Endodermal cell (in vitro differentiated cells): ENCODE measurements at regions not wholly inside any gene's neighbourhood (a gene's known extent, or its start where the extent isn't known, plus 50 kb on each side); places are given as distances from the start of the nearest gene placed in this dataset.

ENCODE experiments used
- DNase-seq: peaks from one replicate; pipeline ENCODE4 v3.0.0-alpha.2; 2017
- H3K27ac ChIP-seq: 2 replicates; pipeline ENCODE4 v1.5.1; 2013; ENCODE audit warnings: mild to moderate bottlenecking, low read depth, low read length, moderate library complexity
- H3K27me3 ChIP-seq: 2 replicates; pipeline ENCODE4 v1.6.1; 2013; ENCODE audit warnings: mild to moderate bottlenecking, low read length, moderate library complexity; ENCODE audit not compliant: insufficient read depth, control insufficient read depth, poor library complexity, severe bottlenecking
- H3K36me3 ChIP-seq: 2 replicates; pipeline ENCODE4 v1.7.0; 2013; ENCODE audit warnings: mild to moderate bottlenecking, low read length, moderate library complexity; ENCODE audit not compliant: control insufficient read depth, insufficient read depth
- H3K4me1 ChIP-seq: one replicate; pipeline ENCODE4 v1.7.0; 2013; ENCODE audit warnings: low read length; ENCODE audit not compliant: control insufficient read depth, insufficient read depth
- H3K4me3 ChIP-seq: 2 replicates; pipeline ENCODE4 v1.5.1; 2013; ENCODE audit warnings: mild to moderate bottlenecking, low read length, moderate library complexity
- H3K9ac ChIP-seq: 2 replicates; pipeline ENCODE4 v1.6.1; 2013; ENCODE audit warnings: mild to moderate bottlenecking, low read length, moderate library complexity; ENCODE audit not compliant: poor library complexity, severe bottlenecking; ENCODE audit errors: extremely low read depth
- H3K9me3 ChIP-seq: 2 replicates; pipeline ENCODE4 v1.6.1; 2013; ENCODE audit warnings: mild to moderate bottlenecking, low read length, moderate library complexity; ENCODE audit not compliant: control insufficient read depth
- H3K27ac Mint-ChIP-seq: 2 replicates; pipeline ENCODE4 v1.8.0; 2020; ENCODE audit warnings: mixed read lengths
- H3K27me3 Mint-ChIP-seq: 2 replicates; pipeline ENCODE4 v1.8.0; 2021; ENCODE audit warnings: mild to moderate bottlenecking, mixed read lengths; ENCODE audit not compliant: insufficient read depth
- H3K36me3 Mint-ChIP-seq: 2 replicates; pipeline ENCODE4 v1.8.0; 2020; ENCODE audit warnings: low read depth, mixed read lengths
- H3K4me1 Mint-ChIP-seq: 2 replicates; pipeline ENCODE4 v1.8.0; 2020; ENCODE audit warnings: mixed read lengths
- H3K4me3 Mint-ChIP-seq: 2 replicates; pipeline ENCODE4 v1.8.0; 2020; ENCODE audit warnings: mild to moderate bottlenecking, moderate library complexity, mixed read lengths
- H3K9me3 Mint-ChIP-seq: 2 replicates; pipeline ENCODE4 v1.8.0; 2020; ENCODE audit warnings: mild to moderate bottlenecking, mixed read lengths
- WGBS, 2 experiments: methylation state at CpG; one replicate each; pipeline versions ENCODE4 v1.1.5 to v1.1.7; 2013; ENCODE audit warnings: missing lambda C conversion rate in 2 of 2, mixed read lengths in 1 of 2; ENCODE audit not compliant: insufficient coverage in 1 of 2, insufficient read length in 1 of 2; 5-methylcytosine and 5-hydroxymethylcytosine counted together
- TF ChIP-seq, protein P1 (sequence below): fragments of 200-600 bp; sonication (generic); conservative IDR thresholded peaks from 2 replicates; pipeline ENCODE4 v1.5.0; 2021; ENCODE audit warnings: antibody characterized with exemption, mild to moderate bottlenecking

DNA sequence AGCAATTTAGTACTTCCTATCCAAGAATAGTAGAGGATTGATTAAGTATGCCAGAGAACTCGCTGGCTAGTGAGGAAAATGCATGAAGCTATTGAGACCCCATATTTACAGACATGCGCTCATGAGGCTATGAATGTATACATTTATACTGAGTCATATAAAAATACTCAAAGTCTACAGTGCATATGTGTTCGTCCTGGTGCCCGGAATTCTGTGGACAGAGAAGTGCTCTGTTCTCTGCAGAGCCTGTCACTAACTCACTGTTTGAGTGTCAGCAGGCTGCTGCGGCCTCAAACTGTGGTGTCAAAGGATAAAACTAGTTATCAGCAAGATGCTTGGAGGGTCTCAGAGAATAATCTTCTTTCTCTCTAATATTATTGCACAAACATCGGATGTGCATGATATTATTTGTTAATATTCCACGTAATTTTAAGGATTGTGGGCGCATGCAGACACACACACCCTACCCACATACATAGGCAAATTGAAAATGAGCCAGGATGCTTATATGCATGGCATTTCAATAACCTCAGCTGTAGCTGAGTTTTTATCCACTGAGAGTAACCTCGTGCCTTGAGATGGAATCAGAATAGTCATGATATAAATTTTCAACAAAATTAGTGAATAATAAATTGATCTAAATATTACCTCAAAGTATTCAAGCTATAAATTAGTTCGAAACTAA lies 50.0 kb upstream of the TSC22D2 start:
- Mint-ChIP-seq H3K9me3 (no peaks in the 10 kb centered on the region), H3K27me3 (no peaks in the 10 kb centered on the region), H3K4me1 (no peaks in the 10 kb centered on the region), H3K27ac (no peak overlapping the region), H3K4me3 (no peak overlapping the region), H3K36me3 (no peaks in the 10 kb centered on the region)
- WGBS, 2 experiments: 89 to 94% methylated on average over 5 to 9 of the region's 10 CpGs
- DNase-seq: no peak
- TF ChIP-seq, protein P1, sequence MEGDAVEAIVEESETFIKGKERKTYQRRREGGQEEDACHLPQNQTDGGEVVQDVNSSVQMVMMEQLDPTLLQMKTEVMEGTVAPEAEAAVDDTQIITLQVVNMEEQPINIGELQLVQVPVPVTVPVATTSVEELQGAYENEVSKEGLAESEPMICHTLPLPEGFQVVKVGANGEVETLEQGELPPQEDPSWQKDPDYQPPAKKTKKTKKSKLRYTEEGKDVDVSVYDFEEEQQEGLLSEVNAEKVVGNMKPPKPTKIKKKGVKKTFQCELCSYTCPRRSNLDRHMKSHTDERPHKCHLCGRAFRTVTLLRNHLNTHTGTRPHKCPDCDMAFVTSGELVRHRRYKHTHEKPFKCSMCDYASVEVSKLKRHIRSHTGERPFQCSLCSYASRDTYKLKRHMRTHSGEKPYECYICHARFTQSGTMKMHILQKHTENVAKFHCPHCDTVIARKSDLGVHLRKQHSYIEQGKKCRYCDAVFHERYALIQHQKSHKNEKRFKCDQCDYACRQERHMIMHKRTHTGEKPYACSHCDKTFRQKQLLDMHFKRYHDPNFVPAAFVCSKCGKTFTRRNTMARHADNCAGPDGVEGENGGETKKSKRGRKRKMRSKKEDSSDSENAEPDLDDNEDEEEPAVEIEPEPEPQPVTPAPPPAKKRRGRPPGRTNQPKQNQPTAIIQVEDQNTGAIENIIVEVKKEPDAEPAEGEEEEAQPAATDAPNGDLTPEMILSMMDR: no peak
- Histone ChIP-seq H3K9ac (no peak overlapping the region), H3K36me3 (no peaks in the 10 kb centered on the region), H3K4me1 (peaks cover 3% of the 10 kb centered on the region), H3K27me3 (no peaks in the 10 kb centered on the region), H3K9me3 (no peaks in the 10 kb centered on the region), H3K4me3 (no peak overlapping the region), H3K27ac (no peak overlapping the region)

DNA sequence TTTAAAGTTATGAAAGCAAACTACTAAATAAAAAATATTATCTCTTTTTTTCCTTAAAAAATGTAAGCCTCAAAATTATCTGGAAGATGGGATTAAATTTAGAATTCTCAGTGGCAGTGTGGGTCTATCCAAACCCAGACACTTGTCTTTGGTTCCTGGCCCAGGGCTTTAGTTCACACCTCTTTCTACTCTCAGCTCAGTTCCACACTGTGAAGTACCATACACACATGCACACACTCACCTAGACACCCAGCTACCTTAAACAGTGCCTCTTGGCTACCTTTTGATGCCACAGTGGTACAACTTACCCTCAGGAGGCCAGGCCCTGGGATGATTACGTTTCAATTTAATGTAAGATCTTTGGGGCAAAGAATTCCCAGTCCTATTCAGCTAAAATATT lies 51.0 kb upstream of the TSC22D2 start:
- H3K27ac Mint-ChIP-seq: no peak overlapping the region
- WGBS, 2 experiments: 90% methylated on average over 1 of the region's 1 CpG; no CpG with 5 or more reads in 1 of the 2 experiments

DNA sequence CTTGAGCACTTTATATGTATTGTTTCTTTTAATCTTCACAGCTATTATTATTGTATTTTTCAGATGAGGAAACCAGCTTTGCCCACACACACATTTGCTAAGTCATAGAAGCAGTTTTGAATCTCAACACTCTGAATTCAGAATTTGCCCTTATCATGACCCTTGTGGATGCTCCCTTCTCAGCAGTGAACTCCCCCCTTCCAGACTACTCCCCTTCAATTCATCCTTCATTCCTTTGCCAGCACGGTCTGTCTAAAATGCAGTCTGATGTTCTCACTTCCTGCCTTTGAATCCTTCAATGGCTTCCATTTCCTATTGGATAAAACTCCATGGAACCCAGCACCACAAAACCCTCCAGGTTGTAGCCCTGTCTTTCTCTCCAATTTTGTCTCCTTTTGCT lies 52.5 kb upstream of the TSC22D2 start:
- TF ChIP-seq, protein P1: no peak
- Mint-ChIP-seq H3K4me1 (no peaks in the 10 kb centered on the region), H3K27me3 (no peaks in the 10 kb centered on the region), H3K27ac (no peak overlapping the region), H3K9me3 (no peaks in the 10 kb centered on the region), H3K4me3 (no peak overlapping the region), H3K36me3 (no peaks in the 10 kb centered on the region)
- H3K4me3 ChIP-seq: no peak overlapping the region
- WGBS, 2 experiments: 75 to 77% methylated on average over 1 of the region's 1 CpG
- no peak for DNase-seq
- H3K27ac ChIP-seq: no peak overlapping the region
- no peaks in the 10 kb centered on the region for H3K4me1 ChIP-seq
- no peak overlapping the region for H3K9ac ChIP-seq
- no peaks in the 10 kb centered on the region for H3K36me3 ChIP-seq
- no peaks in the 10 kb centered on the region for H3K9me3 ChIP-seq
- H3K27me3 ChIP-seq: no peaks in the 10 kb centered on the region

More for the DNA sequence above, 51.0 kb upstream of the TSC22D2 start:
- DNase-seq: no peak
- Mint-ChIP-seq H3K36me3 (no peaks in the 10 kb centered on the region), H3K27me3 (no peaks in the 10 kb centered on the region), H3K4me3 (no peak overlapping the region), H3K4me1 (no peaks in the 10 kb centered on the region), H3K9me3 (no peaks in the 10 kb centered on the region)
- Histone ChIP-seq H3K27me3 (no peaks in the 10 kb centered on the region), H3K9me3 (no peaks in the 10 kb centered on the region), H3K4me3 (no peak overlapping the region), H3K36me3 (no peaks in the 10 kb centered on the region), H3K27ac (no peak overlapping the region), H3K9ac (no peak overlapping the region), H3K4me1 (no peaks in the 10 kb centered on the region)
- TF ChIP-seq, protein P1: no peak
